GM04504 (cell line): ENCODE measurements at regions not wholly inside any gene's neighbourhood (a gene's known extent, or its start where the extent isn't known, plus 50 kb on each side); places are given as distances from the start of the nearest gene placed in this dataset.

Experiments used
- DNase-seq: peaks from one replicate; pipeline ENCODE4 v3.0.0-alpha.2; 2012; ENCODE audit warnings: low read depth

GRCh38 chrX:5536261-5536660 is 692.4 kb downstream of the NLGN4X start:
- DNase-seq: no peak

- no peak for DNase-seq
These were observed 700.6 kb downstream of the NLGN4X start for GRCh38 chrX:5528057-5528456.

- DNase-seq: no peak
These were observed 702.5 kb downstream of the NLGN4X start for GRCh38 chrX:5526191-5526590.

DNA sequence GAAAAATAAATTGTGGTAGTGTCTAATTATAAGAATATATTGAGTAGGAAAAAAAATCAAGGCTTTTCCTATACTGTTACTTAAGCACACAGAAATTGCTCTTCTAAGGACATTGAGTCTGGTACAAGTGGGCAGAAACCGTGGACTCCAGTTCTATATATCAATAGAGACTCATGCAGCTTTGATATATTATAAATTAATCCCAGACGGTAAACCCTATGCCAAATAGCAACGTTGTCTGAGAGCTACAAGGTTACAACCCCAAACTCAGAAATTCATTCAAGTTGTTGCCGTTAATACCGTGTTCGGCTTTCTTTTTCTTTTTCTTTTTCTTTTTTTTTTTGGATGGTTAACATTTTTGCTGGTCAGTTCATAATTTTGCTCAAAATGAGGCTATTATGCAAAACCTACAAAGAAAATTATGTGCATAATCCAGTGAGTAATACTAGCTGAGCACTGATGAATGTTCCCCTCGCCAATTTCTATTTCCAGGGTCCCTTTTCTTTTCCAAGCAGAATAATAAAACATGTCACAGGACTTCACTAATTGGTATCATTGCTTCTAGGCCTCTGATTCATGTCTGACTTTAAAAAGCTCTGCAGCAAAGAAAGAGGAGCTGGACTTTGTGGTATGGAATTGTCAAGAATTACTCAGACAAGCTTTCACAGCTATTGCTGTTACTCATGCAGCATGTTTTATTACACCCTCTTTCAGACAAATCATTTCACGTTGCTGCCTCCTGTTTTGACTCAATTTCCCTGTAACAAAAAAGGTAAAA is 737.7 kb downstream of the NLGN4X start:
- no peak for DNase-seq

- no peak for DNase-seq
These were observed 754.4 kb downstream of the NLGN4X start for GRCh38 chrX:5474282-5474681.

DNA sequence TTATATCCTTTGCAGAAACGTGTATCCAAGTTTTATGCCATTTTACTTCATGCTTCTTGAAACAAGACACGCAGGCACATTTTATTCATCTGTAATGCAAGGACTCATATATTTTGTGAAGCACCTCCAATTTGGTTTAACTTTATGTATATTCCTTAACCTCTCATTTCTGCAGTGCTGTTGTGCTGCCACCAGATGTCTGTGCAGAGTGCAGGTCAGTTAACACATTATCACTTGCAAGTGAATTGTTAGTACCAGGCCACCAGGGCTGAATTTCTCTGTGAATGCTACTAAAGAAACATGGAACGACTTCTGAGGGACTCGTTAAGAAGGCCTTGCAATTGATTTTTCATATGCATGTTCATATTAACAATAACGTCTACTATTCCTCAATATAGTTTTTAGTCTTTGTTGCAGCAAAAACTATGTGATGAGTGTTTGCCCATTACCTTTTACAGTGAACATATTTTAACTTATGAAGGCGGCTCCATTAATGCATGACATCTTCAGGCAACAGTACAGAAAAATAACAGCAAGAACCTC is 770.3 kb downstream of the NLGN4X start:
- DNase-seq: no peak

DNA sequence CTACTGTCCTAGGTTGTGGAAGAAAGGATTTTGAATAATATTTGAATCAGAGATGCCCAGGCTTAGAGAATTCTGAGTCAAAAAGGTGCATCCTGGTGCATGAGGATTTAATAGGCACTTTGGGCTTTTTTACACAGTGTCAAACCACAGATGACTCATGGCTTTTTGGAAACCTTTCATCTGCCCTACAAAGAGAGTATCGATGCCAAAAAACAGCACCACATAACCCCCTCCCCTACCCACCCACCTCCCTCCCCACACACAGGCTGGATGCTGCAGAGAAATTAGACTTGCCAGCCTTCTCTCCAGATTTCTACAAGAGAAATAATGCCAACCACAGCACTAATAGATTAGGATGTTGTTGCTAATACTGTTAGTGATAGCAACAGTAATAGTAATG is 779.3 kb downstream of the NLGN4X start:
- no peak for DNase-seq

DNA sequence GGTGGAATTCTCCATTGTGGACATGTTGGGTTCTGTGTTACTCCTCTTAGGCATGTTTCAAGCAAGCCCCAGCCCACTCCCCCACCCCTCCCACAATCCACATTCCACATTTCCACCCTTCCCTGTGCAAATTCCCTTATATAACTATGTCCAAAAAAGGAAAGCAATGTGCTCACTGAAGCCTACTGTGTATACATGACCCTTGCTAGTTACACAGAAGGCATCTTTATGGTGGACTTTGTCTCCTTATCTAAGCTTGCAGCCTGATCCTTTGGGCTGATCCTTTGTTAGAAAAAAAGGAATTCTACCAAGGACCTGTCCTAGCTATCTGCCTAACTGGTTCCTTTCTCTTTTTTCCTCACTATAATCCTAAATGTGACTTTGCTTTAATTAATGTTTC is 796.8 kb downstream of the NLGN4X start:
- DNase-seq: no peak

DNA sequence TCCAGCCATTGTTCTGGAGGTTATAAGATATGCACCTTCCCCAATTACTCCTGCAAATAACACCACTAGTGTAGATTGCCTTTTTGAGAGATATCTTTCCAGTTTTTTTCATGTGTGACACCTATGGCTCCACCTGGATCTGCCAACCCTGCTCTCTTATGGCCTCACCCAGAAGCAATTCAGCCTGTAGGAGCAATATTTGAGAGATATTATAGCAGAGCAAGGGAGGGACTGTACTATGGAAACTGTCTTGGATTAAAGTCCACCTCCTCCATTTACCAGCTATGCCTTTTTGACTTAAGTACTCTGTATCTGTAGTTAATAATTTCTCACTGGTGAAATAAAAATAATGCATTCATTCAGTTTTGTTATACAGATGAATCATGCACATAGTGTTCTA is 803.5 kb downstream of the NLGN4X start:
- no peak for DNase-seq

- no peak for DNase-seq
These were observed 811.3 kb downstream of the NLGN4X start for GRCh38 chrX:5417381-5417780.

- DNase-seq: no peak
These were observed 812.9 kb downstream of the NLGN4X start for GRCh38 chrX:5415738-5416137.

DNA sequence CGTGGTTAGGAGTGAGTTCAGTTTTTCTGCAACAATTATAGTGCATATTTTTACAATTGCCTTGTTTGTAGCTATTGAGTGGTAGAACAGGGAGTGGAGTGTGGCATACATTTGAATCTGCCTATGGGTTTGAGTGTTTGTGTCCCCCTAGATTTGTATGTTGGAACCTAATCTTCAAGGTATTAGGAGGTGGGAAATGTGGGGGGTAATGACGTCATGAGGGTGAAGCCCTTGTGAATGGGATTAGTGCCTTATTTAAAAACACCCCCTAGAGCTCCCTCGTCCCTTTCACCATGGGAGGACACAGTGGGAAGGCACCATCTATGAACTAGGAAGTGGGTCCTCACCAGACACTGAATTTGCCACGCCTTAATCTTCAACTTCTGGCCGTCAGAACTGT is 819.6 kb downstream of the NLGN4X start:
- DNase-seq: no peak

DNA sequence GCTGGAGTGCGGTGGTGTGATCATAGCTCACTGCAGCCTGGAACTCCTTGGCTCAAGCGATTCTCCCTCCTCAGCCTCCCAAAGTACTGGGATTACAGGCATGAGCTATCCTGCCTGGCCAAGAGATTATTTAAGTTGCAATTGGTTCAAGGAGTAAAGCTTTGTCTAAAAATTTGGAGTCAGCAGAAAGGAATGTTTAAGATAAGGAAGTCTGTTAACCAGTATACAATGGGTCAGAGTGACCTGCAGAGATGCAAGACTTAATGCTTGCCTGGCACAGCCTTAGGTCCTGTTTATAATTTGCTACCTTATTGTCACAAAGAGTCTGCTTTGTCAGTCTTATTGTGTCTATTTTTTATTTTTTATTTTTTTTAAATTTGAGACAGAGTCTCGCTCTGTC is 826.2 kb downstream of the NLGN4X start:
- DNase-seq: no peak

- DNase-seq: no peak
These were observed 829.3 kb downstream of the NLGN4X start for GRCh38 chrX:5399403-5399802.

GRCh38 chrX:5397409-5397808 is 831.3 kb downstream of the NLGN4X start:
- DNase-seq: no peak

- no peak for DNase-seq
These were observed 838.3 kb downstream of the NLGN4X start for GRCh38 chrX:5390376-5390775.

DNA sequence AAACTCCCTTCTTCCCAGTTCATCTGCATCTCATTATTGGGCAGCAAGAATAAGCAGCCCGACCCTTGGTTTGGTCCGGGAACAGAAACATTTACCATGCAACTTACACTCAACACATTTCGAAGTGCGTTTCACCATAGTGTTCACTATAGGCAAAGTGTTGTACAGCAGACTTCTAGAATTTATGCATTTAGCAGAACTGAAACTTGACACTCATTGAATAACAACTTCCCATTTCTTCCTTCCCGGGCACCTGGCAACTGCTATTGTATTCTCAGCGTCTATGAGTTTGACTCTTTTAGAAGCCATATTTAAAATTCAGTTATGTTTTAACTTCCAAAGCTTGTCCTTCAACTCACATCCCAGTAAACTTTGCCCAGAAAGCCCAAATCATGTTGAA is 840.6 kb downstream of the NLGN4X start:
- DNase-seq: no peak

DNA sequence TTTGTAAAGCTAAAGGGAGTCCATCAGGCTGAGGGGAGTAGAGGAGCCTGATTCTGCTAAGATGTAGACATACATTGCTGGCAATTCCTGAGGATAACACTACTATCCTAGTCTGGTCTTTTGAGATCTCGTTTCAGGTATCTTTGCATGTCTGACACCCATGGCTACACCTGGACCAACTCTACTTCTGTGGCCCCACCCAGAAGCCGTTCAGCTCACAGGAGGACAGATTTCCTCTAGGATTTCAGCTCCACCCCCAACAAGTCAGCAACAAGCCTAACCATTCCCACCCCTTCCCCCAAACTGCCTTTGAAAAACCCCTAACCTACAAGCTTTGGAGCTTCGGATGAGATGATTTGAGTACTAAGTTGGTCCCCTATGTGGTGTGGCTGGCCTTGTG is 848.2 kb downstream of the NLGN4X start:
- DNase-seq: no peak

DNA sequence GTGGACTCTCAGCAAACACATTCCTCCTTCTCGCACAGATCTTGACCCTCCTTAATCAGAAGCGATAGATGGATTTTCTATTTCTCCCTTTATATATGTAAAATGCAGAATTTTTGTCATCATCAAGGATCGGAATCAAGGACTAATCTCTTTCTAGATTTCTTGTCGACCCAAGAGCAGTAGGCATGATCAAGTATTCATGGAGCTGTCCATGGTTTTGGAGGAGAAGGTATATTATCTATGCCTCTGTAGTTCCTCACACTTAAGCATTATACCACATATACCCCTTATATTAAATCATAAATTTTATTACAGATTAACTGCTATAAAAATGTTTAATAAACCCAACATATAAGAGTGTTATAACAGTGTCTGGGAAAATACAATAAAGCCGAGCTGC is 886.8 kb downstream of the NLGN4X start:
- no peak for DNase-seq

DNA sequence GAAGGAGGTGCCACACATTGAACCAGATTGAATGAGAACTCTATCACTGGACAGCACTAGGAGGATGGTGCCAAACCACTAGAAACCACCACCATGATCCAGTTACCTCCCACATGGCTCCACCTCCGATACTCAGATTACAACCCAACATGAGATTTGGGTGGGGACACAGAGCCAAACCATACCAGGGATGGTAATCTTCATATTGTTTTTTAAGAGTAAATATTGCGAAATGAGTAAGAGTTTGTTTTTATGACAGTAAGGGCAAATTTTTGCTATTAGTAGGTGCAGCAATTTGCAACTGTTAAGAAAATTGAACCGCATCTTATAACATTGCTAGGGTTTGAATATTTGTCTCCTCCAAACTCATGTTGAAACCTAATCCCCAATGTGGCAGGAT is 891.5 kb downstream of the NLGN4X start:
- no peak for DNase-seq

GRCh38 chrX:5324546-5324945 is 904.1 kb downstream of the NLGN4X start:
- no peak for DNase-seq

- DNase-seq: no peak
These were observed 914.5 kb downstream of the NLGN4X start for GRCh38 chrX:5314148-5314547.

GRCh38 chrX:5307416-5307815 is 921.3 kb downstream of the NLGN4X start:
- no peak for DNase-seq

- DNase-seq: no peak
These were observed 922.0 kb downstream of the NLGN4X start for GRCh38 chrX:5306654-5307121.
